GM19351 (cell line): ENCODE measurements at regions not wholly inside any gene's neighbourhood (a gene's known extent, or its start where the extent isn't known, plus 50 kb on each side); places are given as distances from the start of the nearest gene placed in this dataset.
"Not testable (repeated sequence)": the region's sequence is repeated elsewhere in the genome, so short reads cannot be mapped to it uniquely, and the experiment has no call there.

Source experiments
- ATAC-seq: cut with Tn5 transposase; IDR thresholded peaks from one replicate; pipeline ENCODE4 v1.9.1; 2021; ENCODE audit warnings: mild to moderate bottlenecking, moderate library complexity; ENCODE audit not compliant: unreplicated experiment

GRCh38 chr3:135629701-135630408 lies 335.7 kb upstream of the PPP2R3A start:
- ATAC-seq: no peak

- ATAC-seq: no peak
Measured at GRCh38 chr3:135632556-135633065, 332.9 kb upstream of the PPP2R3A start.

- no peak for ATAC-seq
Measured at GRCh38 chr3:135633078-135633477, 332.4 kb upstream of the PPP2R3A start.

- ATAC-seq: no peak
Measured at GRCh38 chr3:135636596-135636995, 328.9 kb upstream of the PPP2R3A start.

GRCh38 chr3:135637013-135637412 lies 328.5 kb upstream of the PPP2R3A start:
- ATAC-seq: no peak

- no peak for ATAC-seq
Measured at GRCh38 chr3:135641761-135642160, 323.8 kb upstream of the PPP2R3A start.

- no peak for ATAC-seq
Measured at GRCh38 chr3:135645541-135645940, 320.0 kb upstream of the PPP2R3A start.

- ATAC-seq: no peak
Measured at GRCh38 chr3:135646873-135647272, 318.7 kb upstream of the PPP2R3A start.

- no peak for ATAC-seq
Measured at GRCh38 chr3:135649361-135649760, 316.2 kb upstream of the PPP2R3A start.

GRCh38 chr3:135650309-135650708 lies 315.2 kb upstream of the PPP2R3A start:
- no peak for ATAC-seq

GRCh38 chr3:135652388-135652787 lies 313.1 kb upstream of the PPP2R3A start:
- no peak for ATAC-seq

- no peak for ATAC-seq
Measured at GRCh38 chr3:135655328-135655727, 310.2 kb upstream of the PPP2R3A start.

- not testable (repeated sequence) for ATAC-seq
Measured at GRCh38 chr3:135658451-135658850, 307.1 kb upstream of the PPP2R3A start.

GRCh38 chr3:135667061-135667460 lies 298.5 kb upstream of the PPP2R3A start:
- ATAC-seq: no peak

- no peak for ATAC-seq
Measured at GRCh38 chr3:135674508-135674907, 291.0 kb upstream of the PPP2R3A start.

- no peak for ATAC-seq
Measured at GRCh38 chr3:135678386-135678785, 287.1 kb upstream of the PPP2R3A start.

- ATAC-seq: no peak
Measured at GRCh38 chr3:135688003-135688402, 277.5 kb upstream of the PPP2R3A start.

- no peak for ATAC-seq
Measured at GRCh38 chr3:135690664-135691063, 274.9 kb upstream of the PPP2R3A start.

- no peak for ATAC-seq
Measured at GRCh38 chr3:135691240-135691639, 274.3 kb upstream of the PPP2R3A start.

GRCh38 chr3:135694142-135694541 lies 271.4 kb upstream of the PPP2R3A start:
- ATAC-seq: no peak

- no peak for ATAC-seq
Measured at GRCh38 chr3:135699741-135700140, 265.8 kb upstream of the PPP2R3A start.

- no peak for ATAC-seq
Measured at GRCh38 chr3:135706758-135707375, 258.7 kb upstream of the PPP2R3A start.
